Activated T-helper 2 cell treated with anti-CD3 and anti-CD28 coated beads, Interferon-gamma antibody, Interleukin-2, Interleukin-4, amounts not matched to agents 10 μg/mL and 5 μg/mL and 100 μg/mL, durations not matched to agents 14 hours and 24 hours and 36 hours (primary cell): ENCODE measurements at regions not wholly inside any gene's neighbourhood (a gene's known extent, or its start where the extent isn't known, plus 50 kb on each side); places are given as distances from the start of the nearest gene placed in this dataset.

ENCODE experiments used
- DNase-seq: peaks from one replicate; pipeline ENCODE4 v3.0.0; 2021; ENCODE audit warnings: low spot score
- H3K27ac Mint-ChIP-seq: one replicate; pipeline ENCODE4 v1.8.0; 2021; ENCODE audit warnings: mixed read lengths
- H3K27me3 Mint-ChIP-seq: one replicate; pipeline ENCODE4 v1.8.0; 2021; ENCODE audit warnings: low read depth, mixed read lengths
- H3K36me3 Mint-ChIP-seq: one replicate; pipeline ENCODE4 v1.8.0; 2021; ENCODE audit warnings: low read depth, mixed read lengths
- H3K4me1 Mint-ChIP-seq: one replicate; pipeline ENCODE4 v1.8.0; 2021; ENCODE audit warnings: low read depth, mixed read lengths
- H3K4me3 Mint-ChIP-seq: one replicate; pipeline ENCODE4 v1.8.0; 2021; ENCODE audit warnings: low read depth, mild to moderate bottlenecking, moderate library complexity, mixed read lengths
- H3K9me3 Mint-ChIP-seq: one replicate; pipeline ENCODE4 v1.8.0; 2021; ENCODE audit warnings: mixed read lengths
- intact Hi-C: fragments of 100-400 bp; cut with micrococcal nuclease; formaldehyde crosslinking; loops from one replicate; pipeline ENCODE4 v1.15.1; 2023

DNA sequence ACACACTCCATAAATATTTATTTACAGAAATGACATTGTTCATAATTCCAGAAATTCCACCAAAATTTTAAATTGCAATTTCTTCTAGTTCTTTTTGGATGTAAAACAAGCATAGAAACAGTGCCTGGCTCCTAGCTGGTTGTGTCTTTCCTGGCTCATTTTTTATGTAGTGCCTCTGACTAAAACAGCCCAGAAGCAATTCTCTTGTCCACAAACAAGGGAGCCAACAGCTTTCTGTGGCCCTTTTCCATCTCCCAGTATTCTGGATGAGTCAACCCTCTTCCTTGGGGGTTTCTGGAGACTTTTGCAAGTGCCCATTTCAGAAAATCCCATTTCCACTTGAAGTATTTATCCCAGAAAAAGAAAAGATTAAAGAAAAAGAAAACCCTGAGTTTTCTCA, 141.4 kb downstream of the PHLDA1 start:
- intact Hi-C loops: no loop called here
- Mint-ChIP-seq H3K4me3 (no peak overlapping the region), H3K27me3 (peaks cover 24% of the 10 kb centered on the region), H3K4me1 (peaks cover 18% of the 10 kb centered on the region), H3K36me3 (no peaks in the 10 kb centered on the region), H3K27ac (no peak overlapping the region), H3K9me3 (no peaks in the 10 kb centered on the region)
- no peak for DNase-seq

DNA sequence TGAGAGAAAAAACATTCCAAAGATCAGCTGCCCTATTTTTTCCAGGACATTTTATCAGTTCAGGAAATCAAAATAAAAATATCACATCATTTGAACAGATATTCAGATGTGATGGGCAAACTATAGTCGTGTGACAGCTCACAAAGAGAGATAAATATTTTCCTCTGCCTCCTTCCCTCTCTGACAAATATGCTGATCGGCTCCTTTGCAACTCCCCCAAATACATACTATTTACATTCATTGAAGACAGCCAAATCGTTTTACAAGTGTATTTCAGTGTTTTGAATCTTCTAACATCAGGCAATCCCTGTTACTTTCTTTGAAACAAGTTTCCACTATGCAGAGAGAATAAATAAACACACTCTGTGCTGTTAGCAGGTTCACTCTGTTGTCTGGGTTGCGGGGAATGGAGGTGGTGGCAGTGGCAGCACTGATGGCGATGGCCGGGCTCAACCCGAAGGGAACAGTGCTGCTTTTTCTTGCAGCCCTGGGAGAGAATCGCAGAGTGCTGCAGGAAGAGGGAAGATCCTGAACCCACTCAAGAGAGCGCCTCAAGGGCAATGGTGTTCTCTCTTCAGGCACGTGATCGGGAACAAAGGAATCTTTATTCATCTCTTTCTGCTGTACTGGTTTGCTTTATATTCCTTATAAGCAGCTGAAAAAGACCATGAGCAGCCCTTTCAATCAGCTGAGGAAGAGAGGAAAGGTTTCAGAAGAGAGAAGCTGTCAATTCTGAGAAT, 142.5 kb downstream of the PHLDA1 start:
- H3K9me3 Mint-ChIP-seq: no peaks in the 10 kb centered on the region
- H3K27me3 Mint-ChIP-seq: peaks cover 31% of the 10 kb centered on the region
- H3K4me3 Mint-ChIP-seq: no peak overlapping the region
- peaks cover 18% of the 10 kb centered on the region for H3K4me1 Mint-ChIP-seq
- H3K36me3 Mint-ChIP-seq: no peaks in the 10 kb centered on the region
- H3K27ac Mint-ChIP-seq: no peak overlapping the region
- intact Hi-C loops: no loop called here
- no peak for DNase-seq

DNA sequence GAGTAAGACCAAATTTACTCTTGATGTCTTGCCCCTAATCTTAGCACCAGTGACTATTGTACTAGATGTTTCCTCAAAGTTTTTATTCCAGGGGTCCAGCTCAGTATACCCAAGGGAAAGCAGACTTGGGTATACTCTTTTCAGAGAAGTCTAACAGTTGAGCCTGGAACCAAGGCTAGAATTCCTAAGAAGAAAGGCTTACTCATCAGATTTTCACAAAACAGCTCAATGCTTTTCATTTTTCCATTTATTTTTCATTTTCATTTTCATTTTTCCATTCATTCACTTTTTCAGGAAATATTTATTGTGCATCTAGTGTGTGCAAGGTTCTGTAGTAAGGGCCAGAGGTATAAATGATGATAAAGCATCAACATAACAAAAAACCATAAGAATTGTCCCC, 143.2 kb downstream of the PHLDA1 start:
- Mint-ChIP-seq H3K27me3 (peaks cover 38% of the 10 kb centered on the region), H3K36me3 (no peaks in the 10 kb centered on the region), H3K4me3 (no peak overlapping the region), H3K27ac (no peak overlapping the region), H3K4me1 (peaks cover 18% of the 10 kb centered on the region), H3K9me3 (no peaks in the 10 kb centered on the region)
- DNase-seq: no peak
- intact Hi-C loops: no loop called here

DNA sequence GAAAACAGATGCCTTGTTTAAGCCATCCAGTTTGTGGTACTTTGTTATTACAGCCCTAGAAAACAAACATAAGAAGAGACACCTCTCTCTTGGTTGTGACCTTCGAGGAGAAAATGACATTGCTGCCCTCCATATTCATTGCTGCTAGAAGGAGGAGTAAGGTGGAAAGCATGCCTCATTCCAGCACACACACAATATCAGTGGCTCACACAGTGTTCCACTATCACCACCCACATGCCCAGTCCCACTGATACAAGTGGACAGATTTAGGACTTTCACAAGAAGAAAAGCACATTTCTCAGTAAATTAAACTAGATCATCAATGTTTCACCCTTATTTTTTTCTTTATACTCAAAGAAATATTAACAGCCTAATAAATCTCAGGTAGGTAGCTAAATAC, 143.6 kb downstream of the PHLDA1 start:
- no peaks in the 10 kb centered on the region for H3K9me3 Mint-ChIP-seq
- no peak overlapping the region for H3K4me3 Mint-ChIP-seq
- no peak for DNase-seq
- peaks cover 41% of the 10 kb centered on the region for H3K27me3 Mint-ChIP-seq
- H3K27ac Mint-ChIP-seq: no peak overlapping the region
- peaks cover 16% of the 10 kb centered on the region for H3K4me1 Mint-ChIP-seq
- H3K36me3 Mint-ChIP-seq: no peaks in the 10 kb centered on the region
- intact Hi-C loops: no loop called here

DNA sequence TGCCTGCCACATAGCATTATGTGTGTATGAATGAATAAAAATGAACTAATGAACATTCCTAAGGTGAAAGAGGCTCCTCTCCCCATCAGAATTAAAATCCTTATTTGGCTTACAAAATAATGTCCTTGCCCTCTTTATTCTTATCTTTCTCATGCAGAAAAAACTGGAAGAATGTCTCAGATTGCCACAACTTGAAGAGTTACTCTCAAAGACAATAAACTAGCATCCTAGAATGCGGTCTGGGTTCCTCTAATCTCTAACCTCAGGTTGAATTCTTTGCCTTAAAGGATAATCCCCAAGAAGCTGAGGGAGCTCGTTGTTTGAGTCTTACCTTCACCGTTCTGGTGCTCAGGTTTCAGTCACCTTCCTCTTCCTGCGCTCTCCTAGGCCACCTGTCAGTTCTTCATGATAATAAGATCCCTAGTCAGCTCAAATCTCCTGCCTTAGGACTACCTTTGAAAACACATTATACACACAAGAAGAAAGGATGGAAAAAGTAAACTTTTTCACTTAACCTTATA, 147.1 kb downstream of the PHLDA1 start:
- H3K27ac Mint-ChIP-seq: no peak overlapping the region
- DNase-seq: no peak
- H3K9me3 Mint-ChIP-seq: no peaks in the 10 kb centered on the region
- H3K4me1 Mint-ChIP-seq: peaks cover 2% of the 10 kb centered on the region
- no peak overlapping the region for H3K4me3 Mint-ChIP-seq
- peaks cover 46% of the 10 kb centered on the region for H3K27me3 Mint-ChIP-seq
- H3K36me3 Mint-ChIP-seq: no peaks in the 10 kb centered on the region
- intact Hi-C loops: loop anchor here (5.0 kb wide), 1 partner anchor 42 kb away; no protein-coding TSS in a partner anchor

DNA sequence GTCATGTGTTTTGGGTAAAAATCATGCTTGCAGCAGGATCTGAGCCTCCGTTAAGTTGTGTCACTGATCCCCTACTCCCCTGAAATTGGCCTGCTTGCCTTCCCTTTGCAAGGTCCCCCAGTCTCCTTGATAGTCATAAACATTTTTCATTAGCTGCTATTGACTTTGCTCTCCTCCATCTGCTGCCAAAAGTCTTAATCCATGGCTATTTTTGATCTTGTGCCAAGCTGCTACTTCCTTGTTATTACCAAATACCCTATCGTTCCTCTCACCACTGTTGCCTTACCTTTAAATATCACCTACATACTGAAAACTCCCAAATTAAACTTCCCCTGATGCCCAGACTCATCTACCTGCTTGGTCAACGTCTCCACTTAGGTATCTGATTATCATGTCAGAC, 148.3 kb downstream of the PHLDA1 start:
- Mint-ChIP-seq H3K27me3 (peaks cover 46% of the 10 kb centered on the region), H3K4me3 (no peak overlapping the region), H3K27ac (no peak overlapping the region), H3K4me1 (peaks cover 2% of the 10 kb centered on the region), H3K36me3 (no peaks in the 10 kb centered on the region), H3K9me3 (no peaks in the 10 kb centered on the region)
- intact Hi-C loops: loop anchor here (5.0 kb wide), 1 partner anchor 41 kb away; no protein-coding TSS in a partner anchor
- no peak for DNase-seq

DNA sequence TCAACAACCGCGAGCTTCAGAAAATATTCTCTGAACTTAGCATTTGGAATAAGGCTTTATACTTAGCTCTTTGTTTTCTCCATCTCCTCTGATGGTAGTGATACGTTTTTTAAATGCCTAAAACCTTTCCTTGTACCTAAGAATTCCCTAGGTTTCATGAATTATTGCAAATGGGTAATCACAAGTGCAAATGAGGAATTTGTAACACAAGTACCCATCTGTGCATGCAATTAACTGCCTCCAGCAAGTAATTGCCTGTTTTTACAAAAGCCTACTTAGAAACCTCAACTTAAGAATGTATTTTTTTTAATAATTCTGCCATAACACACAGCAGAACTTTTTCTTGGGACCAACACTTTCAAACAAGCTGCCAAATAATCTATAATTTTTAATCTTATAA, 149.2 kb downstream of the PHLDA1 start:
- no peak overlapping the region for H3K27ac Mint-ChIP-seq
- no peaks in the 10 kb centered on the region for H3K9me3 Mint-ChIP-seq
- H3K4me3 Mint-ChIP-seq: no peak overlapping the region
- peaks cover 6% of the 10 kb centered on the region for H3K4me1 Mint-ChIP-seq
- H3K36me3 Mint-ChIP-seq: no peaks in the 10 kb centered on the region
- intact Hi-C loops: loop anchor here (5.0 kb wide), 1 partner anchor 40 kb away; no protein-coding TSS in a partner anchor
- peaks cover 46% of the 10 kb centered on the region for H3K27me3 Mint-ChIP-seq
- DNase-seq: no peak

DNA sequence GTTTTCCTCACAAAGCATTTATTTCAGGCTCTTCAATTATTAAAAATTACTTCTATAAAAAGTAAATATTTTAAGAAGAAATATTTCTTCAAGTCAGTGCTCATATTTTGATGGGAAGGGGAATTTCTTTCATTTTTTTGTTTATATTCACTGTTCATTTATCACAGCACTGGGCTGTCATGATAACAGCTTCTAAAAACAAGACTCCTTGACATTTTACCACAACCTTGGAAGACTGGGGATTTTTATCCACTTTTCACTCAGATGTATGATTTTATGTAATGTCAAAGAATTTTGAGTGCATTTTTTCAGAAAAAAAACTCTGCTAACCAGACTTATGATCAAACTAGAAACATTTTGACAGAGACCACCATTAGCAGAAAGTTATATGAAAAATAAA, 149.7 kb downstream of the PHLDA1 start:
- H3K9me3 Mint-ChIP-seq: no peaks in the 10 kb centered on the region
- intact Hi-C loops: loop anchor here (5.0 kb wide), 1 partner anchor 40 kb away; no protein-coding TSS in a partner anchor
- no peak overlapping the region for H3K27ac Mint-ChIP-seq
- H3K36me3 Mint-ChIP-seq: no peaks in the 10 kb centered on the region
- DNase-seq: no peak
- peaks cover 46% of the 10 kb centered on the region for H3K27me3 Mint-ChIP-seq
- peaks cover 9% of the 10 kb centered on the region for H3K4me1 Mint-ChIP-seq
- no peak overlapping the region for H3K4me3 Mint-ChIP-seq

DNA sequence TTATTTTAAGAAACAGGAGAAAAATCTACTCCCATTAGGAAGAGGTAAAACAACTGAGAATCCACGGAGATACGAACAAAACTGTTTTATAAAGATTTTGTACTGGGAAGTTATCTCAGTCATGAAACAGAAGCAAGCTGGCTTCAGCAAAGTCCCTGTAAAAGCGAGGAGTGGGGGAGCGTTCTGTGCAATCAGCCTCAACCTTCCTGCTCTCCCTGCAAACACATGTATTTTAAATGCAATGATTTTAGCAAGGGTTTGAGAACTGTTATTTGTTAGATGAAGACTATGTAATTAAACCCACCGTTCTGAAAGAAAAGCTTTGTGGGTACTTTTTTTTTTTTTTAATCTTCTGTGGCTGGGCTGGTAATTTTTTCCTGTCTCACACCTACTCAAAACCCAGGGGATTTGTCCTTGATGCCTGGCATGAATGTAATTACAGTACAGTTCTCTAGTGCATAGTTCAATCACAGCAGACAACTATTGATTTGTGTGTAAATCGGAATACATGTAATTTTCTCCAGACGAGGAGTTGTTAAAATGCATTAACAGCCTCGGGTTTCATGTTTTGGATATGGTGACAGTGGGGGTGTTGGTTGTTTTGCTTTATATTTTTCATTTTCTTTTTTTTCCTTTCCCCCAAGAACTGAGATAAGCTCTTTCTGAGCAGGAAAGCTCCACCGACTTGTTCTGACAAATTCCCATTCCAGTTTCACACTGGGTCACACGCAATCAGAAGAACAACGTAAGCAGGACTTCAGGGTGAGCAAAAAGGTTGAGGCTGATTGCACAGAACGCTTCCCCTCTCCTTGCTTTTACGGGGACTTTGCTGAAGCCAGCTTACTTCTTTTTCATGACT, 153.6 kb downstream of the PHLDA1 start:
- no peak for DNase-seq

DNA sequence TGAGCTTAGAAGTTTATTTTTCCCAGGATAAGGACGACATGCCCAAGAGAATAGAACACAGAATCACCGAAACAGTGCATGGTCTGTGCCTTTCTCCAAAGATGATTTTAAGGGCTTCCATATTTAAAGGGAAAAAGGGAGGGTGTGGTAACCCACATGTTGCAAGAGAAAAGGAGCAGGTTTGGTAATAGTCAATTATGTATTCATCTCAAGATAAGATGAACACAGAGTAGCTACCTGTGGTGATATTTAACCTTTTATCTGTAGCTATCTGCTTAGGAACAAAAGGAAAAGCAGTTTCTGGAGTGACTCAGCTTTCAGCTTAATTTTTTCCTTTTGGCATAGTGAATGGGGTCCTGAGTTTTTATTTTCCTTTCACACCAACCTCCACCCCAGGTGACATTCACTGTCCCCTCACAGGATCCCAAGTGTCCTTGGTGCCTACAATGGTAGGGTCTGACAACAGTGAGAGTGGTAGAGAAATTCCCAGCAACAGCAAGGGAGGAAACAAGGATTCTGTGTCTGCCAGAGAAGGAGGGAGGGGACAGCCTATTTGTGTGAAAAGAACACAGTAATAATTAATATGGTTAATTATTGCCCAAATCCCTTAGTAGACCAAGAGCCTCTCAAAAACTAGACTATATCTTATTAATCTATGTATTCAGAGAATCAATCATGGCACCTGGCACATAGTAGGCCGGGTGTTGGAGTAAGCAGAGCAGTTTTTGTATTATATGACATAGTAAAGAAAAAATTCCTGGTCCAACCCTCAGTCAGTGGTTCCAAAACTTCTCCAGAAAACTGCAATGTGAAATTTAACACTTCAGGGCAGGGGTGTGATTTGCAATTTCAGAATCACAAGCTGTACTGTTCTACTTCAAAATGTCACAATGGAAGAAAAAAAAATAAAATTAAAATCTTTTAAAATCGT, 154.5 kb downstream of the PHLDA1 start:
- H3K9me3 Mint-ChIP-seq: peaks cover 15% of the 10 kb centered on the region
- intact Hi-C loops: no loop called here
- peaks cover 22% of the 10 kb centered on the region for H3K4me1 Mint-ChIP-seq
- no peak overlapping the region for H3K4me3 Mint-ChIP-seq
- H3K27me3 Mint-ChIP-seq: peaks cover 37% of the 10 kb centered on the region
- no peaks in the 10 kb centered on the region for H3K36me3 Mint-ChIP-seq
- H3K27ac Mint-ChIP-seq: no peak overlapping the region
- no peak for DNase-seq

More for the DNA sequence above, 153.6 kb downstream of the PHLDA1 start:
- Mint-ChIP-seq H3K4me3 (no peak overlapping the region), H3K27ac (no peak overlapping the region), H3K9me3 (peaks cover 15% of the 10 kb centered on the region), H3K4me1 (peaks cover 22% of the 10 kb centered on the region), H3K27me3 (peaks cover 33% of the 10 kb centered on the region), H3K36me3 (no peaks in the 10 kb centered on the region)
- intact Hi-C loops: no loop called here

DNA sequence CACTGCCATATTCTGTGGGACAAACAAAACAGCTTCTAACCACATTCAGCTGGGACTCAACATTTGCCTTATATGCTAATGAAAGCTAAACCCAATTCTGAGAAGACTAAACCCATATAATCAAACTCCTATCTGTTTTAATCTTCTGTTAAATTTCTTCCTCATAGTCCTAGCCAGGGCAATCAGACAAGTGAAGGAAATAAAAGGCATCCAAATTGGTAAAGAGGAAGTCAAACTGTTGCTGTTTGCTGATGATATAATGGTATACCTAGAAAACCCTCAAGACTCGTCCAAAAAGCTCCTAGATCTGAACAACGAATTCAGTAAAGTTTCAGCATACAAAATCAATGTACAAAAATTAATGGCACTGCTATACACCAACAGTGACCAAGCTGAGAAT, 157.1 kb downstream of the PHLDA1 start:
- Mint-ChIP-seq H3K27me3 (peaks cover 26% of the 10 kb centered on the region), H3K9me3 (peaks cover 15% of the 10 kb centered on the region), H3K36me3 (no peaks in the 10 kb centered on the region), H3K4me3 (no peak overlapping the region), H3K4me1 (peaks cover 22% of the 10 kb centered on the region), H3K27ac (no peak overlapping the region)
- intact Hi-C loops: no loop called here
- DNase-seq: no peak

DNA sequence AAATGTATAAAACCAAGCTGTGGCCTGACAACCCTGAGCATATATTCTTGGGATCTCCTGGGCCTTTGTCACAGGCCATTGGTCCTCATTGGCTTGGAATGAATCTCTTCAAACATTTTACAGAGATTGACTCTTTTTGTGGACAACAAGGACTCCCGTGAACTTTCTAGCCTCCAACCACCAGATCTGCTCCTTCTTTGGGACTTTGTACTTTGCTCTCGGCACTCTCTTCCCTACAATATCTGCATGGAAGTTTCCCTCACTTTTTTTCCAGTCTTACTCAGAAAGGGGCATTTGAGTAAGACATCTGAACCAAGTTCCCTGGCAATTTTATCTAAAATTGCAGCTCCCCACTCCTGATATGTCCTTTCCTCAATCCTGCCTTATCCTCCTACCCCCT, 158.8 kb downstream of the PHLDA1 start:
- peaks cover 16% of the 10 kb centered on the region for H3K4me1 Mint-ChIP-seq
- H3K9me3 Mint-ChIP-seq: peaks cover 15% of the 10 kb centered on the region
- no peak overlapping the region for H3K27ac Mint-ChIP-seq
- no peaks in the 10 kb centered on the region for H3K36me3 Mint-ChIP-seq
- intact Hi-C loops: no loop called here
- H3K4me3 Mint-ChIP-seq: no peak overlapping the region
- H3K27me3 Mint-ChIP-seq: peaks cover 16% of the 10 kb centered on the region
- DNase-seq: no peak
